ENCODE measurements at regions not wholly inside any gene's neighbourhood (a gene's known extent, or its start where the extent isn't known, plus 50 kb on each side); places are given as distances from the start of the nearest gene placed in this dataset.

GRCh38 chr6:126475449-126475848, 135.5 kb downstream of the CENPW start:
- TF ChIP-seq CTCF (IDR thresholded peaks at IDR 0.05; ENCODE audit: low read depth, low read length, missing control alignments) = no peak
- H3K4me3 ChIP-seq (ENCODE audit: low read depth, low read length) = no peak overlapping the region
- DNase-seq (ENCODE audit: low read depth) = no peak

GRCh38 chr6:126477678-126478077, 137.8 kb downstream of the CENPW start:
- no peak overlapping the region for H3K4me3 ChIP-seq (ENCODE audit: low read depth, low read length)
- peak; percentile 13 for DNase-seq (ENCODE audit: low read depth)
- no peak for TF ChIP-seq CTCF (IDR thresholded peaks at IDR 0.05; ENCODE audit: low read depth, low read length, missing control alignments)

GRCh38 chr6:126480268-126480667, 140.4 kb downstream of the CENPW start:
- TF ChIP-seq CTCF (IDR thresholded peaks at IDR 0.05; ENCODE audit: low read depth, low read length, missing control alignments) = no peak
- DNase-seq (ENCODE audit: low read depth) = no peak
- no peak overlapping the region for H3K4me3 ChIP-seq (ENCODE audit: low read depth, low read length)

GRCh38 chr6:126481319-126481718, 141.4 kb downstream of the CENPW start:
- TF ChIP-seq CTCF (IDR thresholded peaks at IDR 0.05; ENCODE audit: low read depth, low read length, missing control alignments) = no peak
- no peak for DNase-seq (ENCODE audit: low read depth)
- H3K4me3 ChIP-seq (ENCODE audit: low read depth, low read length) = no peak overlapping the region

GRCh38 chr6:126504792-126505191, 164.9 kb downstream of the CENPW start:
- no peak for DNase-seq (ENCODE audit: low read depth)
- TF ChIP-seq CTCF (IDR thresholded peaks at IDR 0.05; ENCODE audit: low read depth, low read length, missing control alignments) = no peak
- no peak overlapping the region for H3K4me3 ChIP-seq (ENCODE audit: low read depth, low read length)

GRCh38 chr6:126513198-126513597, 173.3 kb downstream of the CENPW start:
- no peak for TF ChIP-seq CTCF (IDR thresholded peaks at IDR 0.05; ENCODE audit: low read depth, low read length, missing control alignments)
- no peak overlapping the region for H3K4me3 ChIP-seq (ENCODE audit: low read depth, low read length)
- no peak for DNase-seq (ENCODE audit: low read depth)

GRCh38 chr6:126516411-126516810, 176.5 kb downstream of the CENPW start:
- DNase-seq (ENCODE audit: low read depth) = no peak
- no peak overlapping the region for H3K4me3 ChIP-seq (ENCODE audit: low read depth, low read length)
- no peak for TF ChIP-seq CTCF (IDR thresholded peaks at IDR 0.05; ENCODE audit: low read depth, low read length, missing control alignments)

All from GM12864 (cell line).